Fibroblast of pulmonary artery (primary cell): ENCODE measurements at regions not wholly inside any gene's neighbourhood (a gene's known extent, or its start where the extent isn't known, plus 50 kb on each side); places are given as distances from the start of the nearest gene placed in this dataset.

Experiments used
- DNase-seq: peaks from one replicate; pipeline ENCODE4 v3.0.0-alpha.2; 2010; ENCODE audit warnings: low read depth
- H3K4me3 ChIP-seq: replicated peaks from 2 replicates; pipeline ENCODE4 v1.5.1; 2011; ENCODE audit warnings: low read depth, mild to moderate bottlenecking, control low read depth, low read length, moderate library complexity
- TF ChIP-seq, protein P1 (sequence below): IDR thresholded peaks from 2 replicates; pipeline ENCODE4 v1.5.1; 2011; ENCODE audit warnings: mild to moderate bottlenecking, control low read depth, low read length, inconsistent platforms; ENCODE audit errors: missing control alignments

GRCh38 chr16:56140645-56141044, 50.6 kb upstream of the GNAO1 start:
- TF ChIP-seq, protein P1, sequence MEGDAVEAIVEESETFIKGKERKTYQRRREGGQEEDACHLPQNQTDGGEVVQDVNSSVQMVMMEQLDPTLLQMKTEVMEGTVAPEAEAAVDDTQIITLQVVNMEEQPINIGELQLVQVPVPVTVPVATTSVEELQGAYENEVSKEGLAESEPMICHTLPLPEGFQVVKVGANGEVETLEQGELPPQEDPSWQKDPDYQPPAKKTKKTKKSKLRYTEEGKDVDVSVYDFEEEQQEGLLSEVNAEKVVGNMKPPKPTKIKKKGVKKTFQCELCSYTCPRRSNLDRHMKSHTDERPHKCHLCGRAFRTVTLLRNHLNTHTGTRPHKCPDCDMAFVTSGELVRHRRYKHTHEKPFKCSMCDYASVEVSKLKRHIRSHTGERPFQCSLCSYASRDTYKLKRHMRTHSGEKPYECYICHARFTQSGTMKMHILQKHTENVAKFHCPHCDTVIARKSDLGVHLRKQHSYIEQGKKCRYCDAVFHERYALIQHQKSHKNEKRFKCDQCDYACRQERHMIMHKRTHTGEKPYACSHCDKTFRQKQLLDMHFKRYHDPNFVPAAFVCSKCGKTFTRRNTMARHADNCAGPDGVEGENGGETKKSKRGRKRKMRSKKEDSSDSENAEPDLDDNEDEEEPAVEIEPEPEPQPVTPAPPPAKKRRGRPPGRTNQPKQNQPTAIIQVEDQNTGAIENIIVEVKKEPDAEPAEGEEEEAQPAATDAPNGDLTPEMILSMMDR = no peak
- no peak for DNase-seq
- H3K4me3 ChIP-seq = no peak overlapping the region

DNA sequence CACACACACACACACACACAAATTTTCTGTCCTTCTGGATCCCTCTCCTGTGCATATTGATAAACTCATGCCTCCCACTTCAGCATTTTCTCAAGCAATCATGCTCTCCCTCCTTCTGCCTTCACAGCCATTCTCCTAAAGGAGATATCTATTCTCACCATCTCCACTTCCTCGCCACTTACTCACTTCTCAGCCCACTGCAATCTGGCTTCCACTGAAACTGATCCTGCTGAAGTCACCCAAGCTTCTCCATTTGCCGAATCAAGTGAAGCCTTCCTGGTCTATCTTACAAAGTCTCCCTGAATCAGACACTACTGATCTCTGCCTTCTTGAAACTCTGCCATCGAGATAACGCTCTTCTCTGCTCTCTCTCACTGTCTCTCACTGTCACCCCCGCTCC, 54.0 kb upstream of the GNAO1 start:
- TF ChIP-seq, protein P1 = no peak
- no peak overlapping the region for H3K4me3 ChIP-seq
- DNase-seq = no peak

DNA sequence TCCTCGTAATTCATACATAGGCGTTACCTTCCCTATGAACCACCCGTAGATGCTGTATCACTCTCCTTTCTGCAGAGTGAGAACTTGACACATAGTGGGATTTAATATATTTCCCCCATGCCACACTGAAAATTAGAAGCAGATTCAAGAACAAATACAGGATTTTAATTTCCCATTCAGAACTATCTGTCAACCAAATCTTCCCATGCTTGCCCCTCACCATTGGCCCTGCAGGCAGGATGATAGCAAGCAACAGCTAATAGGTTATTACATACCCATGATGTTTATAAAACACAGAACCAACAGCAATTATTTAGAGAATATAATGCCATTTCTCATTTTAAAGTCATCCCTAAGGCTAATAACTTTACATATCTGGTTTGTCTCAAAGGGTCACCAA, 55.0 kb upstream of the GNAO1 start:
- no peak for DNase-seq
- TF ChIP-seq, protein P1 = no peak

DNA sequence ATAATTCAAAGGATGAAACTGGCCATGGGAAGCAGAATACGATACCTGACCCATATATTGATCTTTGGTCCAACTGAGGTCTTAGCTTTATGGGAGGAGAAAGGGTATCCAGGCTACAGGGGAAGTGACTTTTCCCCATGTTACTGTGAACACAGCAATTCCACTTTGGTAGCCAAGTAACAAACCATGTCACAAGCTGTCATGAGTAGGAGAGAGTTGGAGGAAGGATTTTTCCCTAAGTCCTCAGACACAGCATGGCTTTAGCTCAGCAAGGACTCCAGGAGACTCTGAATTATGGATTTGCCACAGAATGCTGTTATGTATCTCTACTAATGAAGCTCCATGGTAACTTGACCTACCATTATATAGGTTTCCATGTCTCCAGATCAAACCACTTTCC, 56.5 kb upstream of the GNAO1 start:
- TF ChIP-seq, protein P1 = no peak
- DNase-seq = no peak
- H3K4me3 ChIP-seq = no peak overlapping the region

More for the DNA sequence above, 55.0 kb upstream of the GNAO1 start:
- no peak overlapping the region for H3K4me3 ChIP-seq

DNA sequence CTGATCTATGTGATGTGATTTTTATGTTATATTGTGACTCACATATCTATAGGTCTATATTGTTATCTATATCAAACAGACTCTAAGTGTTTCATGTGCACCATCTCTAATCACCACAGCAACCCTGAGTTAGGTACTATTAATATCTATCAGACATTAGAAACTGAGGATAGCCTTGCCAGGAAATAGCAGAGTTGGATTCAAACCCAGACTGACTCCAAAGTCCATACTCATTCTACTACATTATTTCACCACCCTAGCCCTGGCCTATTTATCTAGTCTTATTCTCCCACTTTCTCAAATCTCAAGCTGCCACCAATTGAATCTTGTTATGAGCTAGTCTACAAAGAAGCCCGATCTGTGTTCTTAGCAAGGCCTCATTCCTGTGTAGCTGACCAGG, 65.4 kb upstream of the GNAO1 start:
- no peak overlapping the region for H3K4me3 ChIP-seq
- TF ChIP-seq, protein P1 = no peak
- no peak for DNase-seq

DNA sequence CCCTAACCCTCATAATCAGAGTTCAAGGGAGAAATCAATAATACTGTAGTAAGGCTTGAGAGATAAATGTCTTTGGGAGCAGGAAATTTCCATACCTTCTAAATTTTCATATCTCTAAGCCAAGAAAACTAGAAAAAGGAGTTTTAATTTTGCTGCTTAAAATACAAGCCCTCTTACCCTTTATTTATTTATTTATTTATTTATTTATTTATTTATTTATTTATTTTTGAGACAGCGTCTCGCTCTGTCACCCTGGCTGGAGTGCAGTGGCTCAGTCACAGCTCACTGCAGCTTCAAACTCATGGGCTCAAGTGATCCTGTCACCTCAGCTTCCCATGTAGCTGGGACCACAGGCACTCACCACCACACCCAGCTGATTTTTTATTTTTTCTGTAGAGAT, 69.0 kb upstream of the GNAO1 start:
- DNase-seq = no peak
- H3K4me3 ChIP-seq = no peak overlapping the region
- TF ChIP-seq, protein P1 = no peak

DNA sequence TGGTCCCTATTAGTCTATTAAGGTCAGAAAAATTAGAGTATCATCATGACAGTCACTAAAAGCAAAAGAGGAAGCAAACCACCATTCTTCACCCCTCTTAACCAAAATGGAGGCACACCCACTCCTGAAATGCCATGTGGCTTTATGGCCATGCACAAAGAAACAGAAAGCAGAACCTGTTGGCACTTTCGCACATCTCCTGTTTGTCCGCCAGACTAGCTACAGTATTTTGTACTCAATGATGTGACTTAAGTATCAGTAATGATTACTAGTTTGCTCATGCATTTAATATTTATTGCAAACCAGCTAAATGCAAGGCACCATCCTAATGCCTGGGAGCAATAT, 70.2 kb upstream of the GNAO1 start:
- TF ChIP-seq, protein P1 = no peak
- DNase-seq = no peak
- H3K4me3 ChIP-seq = no peak overlapping the region
